ENCODE measurements at regions not wholly inside any gene's neighbourhood (a gene's known extent, or its start where the extent isn't known, plus 50 kb on each side); places are given as distances from the start of the nearest gene placed in this dataset.
"Not testable (repeated sequence)": the region's sequence is repeated elsewhere in the genome, so short reads cannot be mapped to it uniquely, and the experiment has no call there.

- not testable (repeated sequence) for DNase-seq
Observed at GRCh38 chr1:194357573-194358207, 1171.3 kb upstream of the B3GALT2 start.

GRCh38 chr1:194355488-194356106, 1169.2 kb upstream of the B3GALT2 start:
- no peak for DNase-seq

- DNase-seq = no peak
Observed at GRCh38 chr1:194353121-194353520, 1166.7 kb upstream of the B3GALT2 start.

GRCh38 chr1:194347200-194347599, 1160.8 kb upstream of the B3GALT2 start:
- no peak for DNase-seq

- no peak for DNase-seq
Observed at GRCh38 chr1:194342484-194343262, 1156.3 kb upstream of the B3GALT2 start.

- DNase-seq = no peak
Observed at GRCh38 chr1:194341587-194341986, 1155.2 kb upstream of the B3GALT2 start.

GRCh38 chr1:194339471-194339870, 1153.1 kb upstream of the B3GALT2 start:
- no peak for DNase-seq

- DNase-seq = no peak
Observed at GRCh38 chr1:194338241-194338948, 1152.0 kb upstream of the B3GALT2 start.

GRCh38 chr1:194333240-194333639, 1146.8 kb upstream of the B3GALT2 start:
- DNase-seq = no peak

GRCh38 chr1:194331758-194332157, 1145.3 kb upstream of the B3GALT2 start:
- no peak for DNase-seq

GRCh38 chr1:194322751-194323150, 1136.3 kb upstream of the B3GALT2 start:
- no peak for DNase-seq

- DNase-seq = no peak
Observed at GRCh38 chr1:194318790-194319280, 1132.4 kb upstream of the B3GALT2 start.

GRCh38 chr1:194309697-194310096, 1123.3 kb upstream of the B3GALT2 start:
- DNase-seq = no peak

GRCh38 chr1:194309269-194309668, 1122.9 kb upstream of the B3GALT2 start:
- DNase-seq = no peak

GRCh38 chr1:194300776-194301175, 1114.4 kb upstream of the B3GALT2 start:
- DNase-seq = no peak

GRCh38 chr1:194300340-194300739, 1113.9 kb upstream of the B3GALT2 start:
- no peak for DNase-seq

GRCh38 chr1:194298007-194298598, 1111.7 kb upstream of the B3GALT2 start:
- no peak for DNase-seq

GRCh38 chr1:194297094-194297493, 1110.7 kb upstream of the B3GALT2 start:
- no peak for DNase-seq

- DNase-seq = no peak
Observed at GRCh38 chr1:194296201-194296600, 1109.8 kb upstream of the B3GALT2 start.

- no peak for DNase-seq
Observed at GRCh38 chr1:194295685-194296084, 1109.3 kb upstream of the B3GALT2 start.

- no peak for DNase-seq
Observed at GRCh38 chr1:194293851-194294405, 1107.5 kb upstream of the B3GALT2 start.

- DNase-seq = no peak
Observed at GRCh38 chr1:194292966-194293365, 1106.6 kb upstream of the B3GALT2 start.
